PC-9 (cell line): ENCODE measurements at regions not wholly inside any gene's neighbourhood (a gene's known extent, or its start where the extent isn't known, plus 50 kb on each side); places are given as distances from the start of the nearest gene placed in this dataset.

Experiments used
- BruUV-seq: library from RNA; stranded (reverse); fragments of 400-500 nt; replicated peaks from 2 replicates; lab custom pipeline; 2021; lab: Mats Ljungman, UMichigan
- CTCF ChIA-PET: fragments of 300-600 bp; sonication (Branson Sonifier 250); formaldehyde crosslinking; loops from one replicate; lab custom pipeline; 2022; ENCODE audit warnings: antibody characterized with exemption; lab: Charles Lee
- POLR2A ChIA-PET: fragments of 300-600 bp; sonication (Branson Sonifier 250); formaldehyde crosslinking; loops from one replicate; lab custom pipeline; 2022; ENCODE audit warnings: antibody characterized with exemption; ENCODE audit not compliant: unreplicated experiment; lab: Charles Lee
- DNase-seq, 2 experiments: peaks; one replicate each; pipeline versions ENCODE4 v3.0.0 to v3.0.0-alpha.2; 2015 to 2022; ENCODE audit warnings: mixed read lengths in 1 of 2
- H2AFZ ChIP-seq: fragments of 200-600 bp; sonication (generic); 2 replicates; pipeline ENCODE4 v1.8.1; 2017; ENCODE audit warnings: antibody characterized with exemption
- H3F3A ChIP-seq: fragments of 200-600 bp; sonication (generic); 2 replicates; pipeline ENCODE4 v1.8.1; 2017; ENCODE audit warnings: antibody characterized with exemption, mild to moderate bottlenecking, low read depth; ENCODE audit not compliant: insufficient read depth
- H3K27ac ChIP-seq: fragments of 200-600 bp; sonication (generic); 2 replicates; pipeline ENCODE4 v1.6.1; 2016; ENCODE audit warnings: mixed run types
- H3K27me3 ChIP-seq: fragments of 200-600 bp; sonication (generic); 2 replicates; pipeline ENCODE4 v1.6.1; 2016; ENCODE audit warnings: low read depth, mixed run types; ENCODE audit not compliant: insufficient read depth
- H3K36me3 ChIP-seq: fragments of 200-600 bp; sonication (generic); 2 replicates; pipeline ENCODE4 v1.6.1; 2016; ENCODE audit warnings: low read depth, mixed run types
- H3K4me1 ChIP-seq: fragments of 200-600 bp; sonication (generic); replicated peaks from 2 replicates; pipeline ENCODE4 v1.6.1; 2016; ENCODE audit warnings: mixed run types; ENCODE audit not compliant: insufficient read depth
- H3K4me2 ChIP-seq: fragments of 200-600 bp; sonication (generic); 2 replicates; pipeline ENCODE4 v1.6.1; 2017; ENCODE audit warnings: mixed run types
- H3K4me3 ChIP-seq: fragments of 200-600 bp; sonication (generic); 2 replicates; pipeline ENCODE4 v1.6.1; 2016; ENCODE audit warnings: mixed run types
- H3K79me2 ChIP-seq: fragments of 200-600 bp; sonication (generic); 2 replicates; pipeline ENCODE4 v1.6.1; 2017; ENCODE audit warnings: low read depth, mixed run types
- H3K9me2 ChIP-seq: fragments of 200-600 bp; sonication (generic); 2 replicates; pipeline ENCODE4 v1.8.1; 2017; ENCODE audit warnings: mild to moderate bottlenecking; ENCODE audit not compliant: insufficient read depth
- H3K9me3 ChIP-seq: fragments of 200-600 bp; sonication (generic); 2 replicates; pipeline ENCODE4 v1.8.1; 2016; ENCODE audit warnings: low read depth; ENCODE audit not compliant: insufficient read depth
- H4K20me1 ChIP-seq: fragments of 200-600 bp; sonication (generic); 2 replicates; pipeline ENCODE4 v1.8.1; 2017; ENCODE audit not compliant: insufficient read depth
- EZH2 ChIP-seq: fragments of 200-600 bp; sonication (generic); IDR thresholded peaks from 2 replicates; pipeline ENCODE4 v1.8.0; 2017; ENCODE audit warnings: antibody characterized with exemption, low read depth
- intact Hi-C: fragments of 100-400 bp; cut with micrococcal nuclease; formaldehyde crosslinking; loops from one replicate; pipeline ENCODE4 v1.10.0; 2022; ENCODE audit not compliant: unreplicated experiment
- TF ChIP-seq, protein P1 (sequence below): fragments of 200-600 bp; sonication (generic); conservative IDR thresholded peaks from 2 replicates; pipeline ENCODE4 v1.6.1; 2017; ENCODE audit warnings: mixed run types, antibody characterized with exemption, mild to moderate bottlenecking, moderate library complexity

DNA sequence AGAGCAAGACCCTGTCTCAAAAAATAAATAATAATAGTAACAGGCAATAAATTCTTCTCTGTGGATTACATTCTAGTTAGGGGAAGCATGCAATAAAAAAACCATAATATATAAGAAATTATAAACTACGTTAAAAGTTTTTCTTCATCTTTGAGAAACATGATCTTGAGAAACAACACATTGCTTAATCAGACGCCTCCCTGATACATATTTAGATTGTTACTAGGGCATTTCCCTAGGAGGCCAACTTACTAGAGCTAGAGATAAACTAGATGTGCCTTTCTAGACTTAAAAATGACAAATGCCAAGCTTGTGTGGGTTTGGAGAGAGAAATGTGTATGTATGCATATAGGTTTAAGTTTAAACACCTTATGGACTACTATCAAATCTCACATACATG, 76.3 kb upstream of the GALNT5 start:
- intact Hi-C loops, result no loop called here
- no peak overlapping the region for H3K4me3 ChIP-seq
- H3F3A ChIP-seq, result no peaks in the 10 kb centered on the region
- POLR2A ChIA-PET, result no interaction called here
- no peaks in the 10 kb centered on the region for H4K20me1 ChIP-seq
- TF ChIP-seq EZH2, result no peak
- TF ChIP-seq, protein P1, sequence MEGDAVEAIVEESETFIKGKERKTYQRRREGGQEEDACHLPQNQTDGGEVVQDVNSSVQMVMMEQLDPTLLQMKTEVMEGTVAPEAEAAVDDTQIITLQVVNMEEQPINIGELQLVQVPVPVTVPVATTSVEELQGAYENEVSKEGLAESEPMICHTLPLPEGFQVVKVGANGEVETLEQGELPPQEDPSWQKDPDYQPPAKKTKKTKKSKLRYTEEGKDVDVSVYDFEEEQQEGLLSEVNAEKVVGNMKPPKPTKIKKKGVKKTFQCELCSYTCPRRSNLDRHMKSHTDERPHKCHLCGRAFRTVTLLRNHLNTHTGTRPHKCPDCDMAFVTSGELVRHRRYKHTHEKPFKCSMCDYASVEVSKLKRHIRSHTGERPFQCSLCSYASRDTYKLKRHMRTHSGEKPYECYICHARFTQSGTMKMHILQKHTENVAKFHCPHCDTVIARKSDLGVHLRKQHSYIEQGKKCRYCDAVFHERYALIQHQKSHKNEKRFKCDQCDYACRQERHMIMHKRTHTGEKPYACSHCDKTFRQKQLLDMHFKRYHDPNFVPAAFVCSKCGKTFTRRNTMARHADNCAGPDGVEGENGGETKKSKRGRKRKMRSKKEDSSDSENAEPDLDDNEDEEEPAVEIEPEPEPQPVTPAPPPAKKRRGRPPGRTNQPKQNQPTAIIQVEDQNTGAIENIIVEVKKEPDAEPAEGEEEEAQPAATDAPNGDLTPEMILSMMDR, result no peak
- H3K9me3 ChIP-seq, result no peaks in the 10 kb centered on the region
- H3K79me2 ChIP-seq, result no peaks in the 10 kb centered on the region
- H3K9me2 ChIP-seq, result no peaks in the 10 kb centered on the region
- no TSS peak for BruUV-seq
- CTCF ChIA-PET, result no interaction called here
- no peaks in the 10 kb centered on the region; the same call in 1 of the 2 replicates for H3K4me1 ChIP-seq
- no peaks in the 10 kb centered on the region for H3K27me3 ChIP-seq
- no peak for DNase-seq
- H3K36me3 ChIP-seq, result no peaks in the 10 kb centered on the region
- H2AFZ ChIP-seq, result no peak overlapping the region
- no peak overlapping the region for H3K4me2 ChIP-seq
- H3K27ac ChIP-seq, result no peak overlapping the region

DNA sequence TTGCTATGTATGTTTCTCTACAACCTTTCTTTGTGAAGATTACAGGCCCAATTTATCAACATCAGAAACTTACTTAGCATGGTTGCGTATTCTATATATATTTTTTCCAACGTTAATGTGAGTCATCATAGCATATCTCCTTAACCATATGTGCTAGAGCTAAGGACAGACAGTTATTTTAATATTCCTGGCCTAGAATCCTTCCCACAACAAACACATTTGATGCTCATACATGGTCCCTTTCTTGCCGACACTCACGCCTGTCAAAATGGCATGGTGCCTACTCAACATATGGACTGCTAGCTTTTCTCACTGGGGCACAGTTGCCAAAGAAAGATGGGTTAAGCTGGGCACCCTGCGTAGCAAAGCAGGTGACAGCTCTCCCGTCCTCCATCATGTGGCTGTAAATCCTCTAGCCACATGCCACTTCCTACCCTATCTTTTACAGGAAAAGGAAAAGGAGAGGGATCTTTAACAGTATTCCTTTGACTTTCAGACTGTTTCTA, 75.2 kb upstream of the GALNT5 start:
- Histone ChIP-seq H3K4me2 (no peak overlapping the region), H2AFZ (no peak overlapping the region), H3K27ac (no peak overlapping the region), H4K20me1 (no peaks in the 10 kb centered on the region), H3K27me3 (no peaks in the 10 kb centered on the region), H3K79me2 (no peaks in the 10 kb centered on the region), H3K9me2 (no peaks in the 10 kb centered on the region), H3K4me3 (no peak overlapping the region), H3K9me3 (no peaks in the 10 kb centered on the region), H3K4me1 (no peaks in the 10 kb centered on the region; the same call in 1 of the 2 replicates), H3K36me3 (no peaks in the 10 kb centered on the region), H3F3A (no peaks in the 10 kb centered on the region)
- ChIA-PET POLR2A (no interaction called here), CTCF (no interaction called here)
- no peak for DNase-seq
- no TSS peak for BruUV-seq
- TF ChIP-seq, protein P1, result no peak
- TF ChIP-seq EZH2, result no peak
- intact Hi-C loops, result no loop called here

DNA sequence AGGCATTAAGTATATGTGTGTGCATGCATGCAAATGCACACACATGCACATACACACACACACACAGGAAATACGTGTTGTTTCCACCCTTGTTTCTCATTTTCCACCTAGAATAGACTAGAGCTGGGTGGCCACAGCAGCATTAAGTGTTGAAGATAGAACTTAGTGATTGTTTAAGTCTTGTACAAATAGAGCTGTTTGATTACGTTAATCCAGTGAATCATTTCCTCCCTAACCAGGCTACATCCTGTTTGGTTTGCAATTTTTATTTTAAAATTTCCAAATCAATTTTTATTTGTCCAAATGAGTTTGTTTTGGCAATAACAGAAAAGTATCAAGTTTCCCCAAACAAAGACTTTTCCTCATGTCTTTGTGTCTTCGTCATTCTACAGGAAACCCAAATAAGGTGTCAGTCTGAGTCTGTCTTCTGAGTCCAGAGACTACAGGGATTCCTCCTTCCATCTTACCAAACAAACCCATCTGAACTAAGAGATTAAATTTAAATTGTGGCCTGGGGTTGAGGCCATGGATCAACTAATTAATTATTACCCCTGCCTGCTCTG, 74.6 kb upstream of the GALNT5 start:
- Histone ChIP-seq H3K27ac (no peak overlapping the region), H3K79me2 (no peaks in the 10 kb centered on the region), H4K20me1 (no peaks in the 10 kb centered on the region), H3K9me3 (no peaks in the 10 kb centered on the region), H3F3A (no peaks in the 10 kb centered on the region), H3K4me3 (no peak overlapping the region), H3K4me2 (no peak overlapping the region), H3K27me3 (no peaks in the 10 kb centered on the region), H2AFZ (no peak overlapping the region), H3K36me3 (no peaks in the 10 kb centered on the region), H3K4me1 (no peaks in the 10 kb centered on the region; the same call in 1 of the 2 replicates), H3K9me2 (no peaks in the 10 kb centered on the region)
- TF ChIP-seq, protein P1, result no peak
- TF ChIP-seq EZH2, result no peak
- peak in 1 of 2 experiments; percentile 36 for DNase-seq
- CTCF ChIA-PET, result no interaction called here
- intact Hi-C loops, result no loop called here
- POLR2A ChIA-PET, result no interaction called here
- BruUV-seq, result no TSS peak
